ENCODE measurements at regions not wholly inside any gene's neighbourhood (a gene's known extent, or its start where the extent isn't known, plus 50 kb on each side); places are given as distances from the start of the nearest gene placed in this dataset.

DNA sequence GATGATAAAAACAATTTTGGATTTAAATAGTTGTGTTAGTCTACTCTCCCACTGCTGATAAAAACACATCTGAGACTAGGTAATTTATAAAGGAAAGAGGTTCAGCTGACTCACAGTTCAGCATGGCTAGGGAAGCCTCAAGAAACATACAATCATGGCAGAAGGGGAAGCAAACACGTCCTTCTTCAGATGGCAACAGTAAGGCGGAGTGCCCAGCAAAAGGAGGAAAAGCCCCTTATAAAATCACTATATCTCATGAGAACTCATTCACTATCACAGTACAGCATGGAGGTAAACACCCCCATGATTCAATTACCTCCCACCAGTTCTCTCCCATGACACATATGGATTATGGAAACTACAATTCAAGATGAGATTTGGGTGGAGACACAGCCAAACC lies 632.1 kb downstream of the SLC16A7 start:
- TF ChIP-seq EZH2 (IDR thresholded peaks at IDR 0.05; ENCODE audit: low read length) (no peak), CTCF (optimal IDR thresholded peaks at IDR 0.05 in 1 of 3, IDR thresholded peaks at IDR 0.05 in 1 of 3, conservative IDR thresholded peaks at IDR 0.05 in 1 of 3; ENCODE audit: extremely low read depth in 1 of 3, insufficient read depth in 2 of 3, low read length in 3 of 3) (no peak)
